ENCODE measurements at regions not wholly inside any gene's neighbourhood (a gene's known extent, or its start where the extent isn't known, plus 50 kb on each side); places are given as distances from the start of the nearest gene placed in this dataset.

GRCh38 chr2:58800881-58801280 is 559.8 kb upstream of the FANCL start (continued):
- TF ChIP-seq ZNF217 (IDR thresholded peaks at IDR 0.05) (no peak), MEF2B (IDR thresholded peaks at IDR 0.05; ENCODE audit: partially characterized antibody, poor library complexity, severe bottlenecking) (no peak)

- RAD21 ChIA-PET (ENCODE audit: unreplicated experiment): no interaction called here
- Histone ChIP-seq H3K4me3 (no peak overlapping the region), H3K79me2 (ENCODE audit: control insufficient read depth, insufficient read depth, low read length) (no peaks in the 10 kb centered on the region), H3K4me1 (ENCODE audit: control insufficient read depth, insufficient read depth, low read length) (no peaks in the 10 kb centered on the region), H2AFZ (ENCODE audit: control insufficient read depth, low read depth, low read length) (no peak overlapping the region), H4K20me1 (ENCODE audit: control insufficient read depth, insufficient read depth) (no peaks in the 10 kb centered on the region), H3K9me3 (replicated peaks; ENCODE audit: control insufficient read depth, insufficient read depth, low read length) (no peaks in the 10 kb centered on the region), H3K4me2 (ENCODE audit: control insufficient read depth, insufficient read depth) (no peak overlapping the region), H3K9ac (ENCODE audit: control insufficient read depth, insufficient read depth, low read length) (no peak overlapping the region), H3K36me3 (ENCODE audit: control insufficient read depth in 2 of 2, insufficient read depth in 2 of 2, low read length in 1 of 2) (no peaks in the 10 kb centered on the region), H3K27me3 (replicated peaks in 1 of 2; ENCODE audit: control insufficient read depth in 2 of 2, insufficient read depth in 2 of 2, low read length in 1 of 2) (no peaks in the 10 kb centered on the region), H3K27ac (ENCODE audit: control insufficient read depth, insufficient read depth) (no peak overlapping the region)
- FAIRE-seq (no peak), DNase-seq (ENCODE audit: low read depth, low spot score) (no peak), ATAC-seq (no peak)
- BruUV-seq (replicated peaks): no TSS peak
- POLR2A ChIA-PET: no interaction called here
- in situ Hi-C loops (cut with MboI) (no loop called here), intact Hi-C loops (cut with micrococcal nuclease; ENCODE audit: unreplicated experiment) (no loop called here)
- SMC1A ChIA-PET (ENCODE audit: uncharacterized antibody, unreplicated experiment): no interaction called here
- TF ChIP-seq ZNF274 (IDR thresholded peaks at IDR 0.05; ENCODE audit: insufficient read depth, insufficient read length) (no peak), FOS (IDR thresholded peaks at IDR 0.05; ENCODE audit: borderline replicate concordance, extremely low read depth, insufficient read length) (no peak), SP1 (IDR thresholded peaks at IDR 0.05; ENCODE audit: low read depth, low read length) (no peak), IKZF1 (conservative IDR thresholded peaks at IDR 0.05) (no peak), BCL3 (IDR thresholded peaks at IDR 0.05; ENCODE audit: borderline replicate concordance, insufficient read depth, low read depth, low read length, poor library complexity, severe bottlenecking) (no peak), CBFB (IDR thresholded peaks at IDR 0.05; ENCODE audit: low read depth) (no peak)
- WGBS (ENCODE audit: insufficient coverage, insufficient replicate concordance, low lambda C conversion rate, missing lambda C conversion rate): 73% methylated on average over 6 of the region's 6 CpGs
- CTCF ChIA-PET: no interaction called here
Observed at GRCh38 chr2:58798676-58799208, 557.6 kb upstream of the FANCL start.

All from GM12878 (cell line).